Astrocyte (in vitro differentiated cells and primary cell): ENCODE measurements at regions not wholly inside any gene's neighbourhood (a gene's known extent, or its start where the extent isn't known, plus 50 kb on each side); places are given as distances from the start of the nearest gene placed in this dataset.
A peak's percentile ranks its signal among the peaks of the same experiment; 100 is the strongest.

Experiments used
- DNase-seq: peaks from one replicate; pipeline ENCODE4 v3.0.0-alpha.2; 2010; ENCODE audit warnings: low read depth
- FAIRE-seq: peaks from 2 replicates; lab custom pipeline; 2011; peaks lifted over from hg19 to GRCh38; lab: Jason Lieb, UNC
- H2AFZ ChIP-seq: 2 replicates; pipeline ENCODE4 v1.6.0; 2012; ENCODE audit warnings: low read depth, low read length, inconsistent platforms
- H3K27ac ChIP-seq: 2 replicates; pipeline ENCODE4 v1.5.1; 2011; ENCODE audit warnings: low read depth, low read length, inconsistent platforms
- H3K27me3 ChIP-seq: 2 replicates; pipeline ENCODE4 v1.6.0; 2011; ENCODE audit warnings: low read length, inconsistent platforms; ENCODE audit not compliant: insufficient read depth
- H3K36me3 ChIP-seq: 2 replicates; pipeline ENCODE4 v1.5.1; 2011; ENCODE audit warnings: low read length, inconsistent platforms; ENCODE audit not compliant: insufficient read depth
- H3K4me1 ChIP-seq: 2 replicates; pipeline ENCODE4 v1.5.1; 2011; ENCODE audit warnings: low read length, inconsistent platforms; ENCODE audit not compliant: insufficient read depth
- H3K4me2 ChIP-seq: 2 replicates; pipeline ENCODE4 v1.6.0; 2012; ENCODE audit warnings: low read length, inconsistent platforms
- H3K4me3 ChIP-seq: 2 replicates; pipeline ENCODE4 v1.5.1; 2011; ENCODE audit warnings: low read depth, mild to moderate bottlenecking, low read length, inconsistent platforms; ENCODE audit not compliant: insufficient read depth
- H3K79me2 ChIP-seq: 2 replicates; pipeline ENCODE4 v1.6.0; 2012; ENCODE audit warnings: mild to moderate bottlenecking, low read length, inconsistent platforms; ENCODE audit not compliant: insufficient read depth
- H3K9ac ChIP-seq: 2 replicates; pipeline ENCODE4 v1.6.0; 2012; ENCODE audit warnings: mild to moderate bottlenecking, low read length, inconsistent platforms
- H3K9me3 ChIP-seq: 2 replicates; pipeline ENCODE4 v1.5.1; 2012; ENCODE audit warnings: low read depth, mild to moderate bottlenecking, low read length, inconsistent platforms; ENCODE audit not compliant: insufficient read depth
- H4K20me1 ChIP-seq: 2 replicates; pipeline ENCODE4 v1.6.0; 2012; ENCODE audit warnings: low read length, inconsistent platforms; ENCODE audit not compliant: insufficient read depth
- H3K27ac Mint-ChIP-seq: one replicate; pipeline ENCODE4 v1.8.0; 2021; ENCODE audit warnings: mild to moderate bottlenecking, mixed read lengths; ENCODE audit not compliant: unreplicated experiment
- H3K27me3 Mint-ChIP-seq: one replicate; pipeline ENCODE4 v1.8.0; 2021; ENCODE audit warnings: low read depth, mixed read lengths; ENCODE audit not compliant: unreplicated experiment
- H3K36me3 Mint-ChIP-seq: one replicate; pipeline ENCODE4 v1.8.0; 2021; ENCODE audit warnings: low read depth, mixed read lengths; ENCODE audit not compliant: unreplicated experiment
- H3K4me1 Mint-ChIP-seq: one replicate; pipeline ENCODE4 v1.8.0; 2021; ENCODE audit warnings: low read depth, mixed read lengths; ENCODE audit not compliant: unreplicated experiment
- H3K4me3 Mint-ChIP-seq: one replicate; pipeline ENCODE4 v1.8.0; 2021; ENCODE audit warnings: mild to moderate bottlenecking, moderate library complexity, mixed read lengths; ENCODE audit not compliant: unreplicated experiment
- H3K9me3 Mint-ChIP-seq: one replicate; pipeline ENCODE4 v1.8.0; 2021; ENCODE audit warnings: mild to moderate bottlenecking, mixed read lengths; ENCODE audit not compliant: unreplicated experiment
- EZH2 ChIP-seq: IDR thresholded peaks from 2 replicates; pipeline ENCODE4 v1.6.1; 2012; ENCODE audit warnings: mild to moderate bottlenecking, low read length, inconsistent platforms; ENCODE audit not compliant: insufficient read depth
- TF ChIP-seq, protein P1 (sequence below): IDR thresholded peaks from 2 replicates; pipeline ENCODE4 v1.5.1; 2011; ENCODE audit warnings: low read depth, mild to moderate bottlenecking, inconsistent platforms, low read length, moderate library complexity; ENCODE audit not compliant: insufficient read depth

GRCh38 chr10:108598831-108599230 lies 1324.5 kb downstream of the XPNPEP1 start:
- TF ChIP-seq EZH2: no peak
- TF ChIP-seq, protein P1, sequence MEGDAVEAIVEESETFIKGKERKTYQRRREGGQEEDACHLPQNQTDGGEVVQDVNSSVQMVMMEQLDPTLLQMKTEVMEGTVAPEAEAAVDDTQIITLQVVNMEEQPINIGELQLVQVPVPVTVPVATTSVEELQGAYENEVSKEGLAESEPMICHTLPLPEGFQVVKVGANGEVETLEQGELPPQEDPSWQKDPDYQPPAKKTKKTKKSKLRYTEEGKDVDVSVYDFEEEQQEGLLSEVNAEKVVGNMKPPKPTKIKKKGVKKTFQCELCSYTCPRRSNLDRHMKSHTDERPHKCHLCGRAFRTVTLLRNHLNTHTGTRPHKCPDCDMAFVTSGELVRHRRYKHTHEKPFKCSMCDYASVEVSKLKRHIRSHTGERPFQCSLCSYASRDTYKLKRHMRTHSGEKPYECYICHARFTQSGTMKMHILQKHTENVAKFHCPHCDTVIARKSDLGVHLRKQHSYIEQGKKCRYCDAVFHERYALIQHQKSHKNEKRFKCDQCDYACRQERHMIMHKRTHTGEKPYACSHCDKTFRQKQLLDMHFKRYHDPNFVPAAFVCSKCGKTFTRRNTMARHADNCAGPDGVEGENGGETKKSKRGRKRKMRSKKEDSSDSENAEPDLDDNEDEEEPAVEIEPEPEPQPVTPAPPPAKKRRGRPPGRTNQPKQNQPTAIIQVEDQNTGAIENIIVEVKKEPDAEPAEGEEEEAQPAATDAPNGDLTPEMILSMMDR: no peak
- Histone ChIP-seq H3K4me2 (no peak overlapping the region), H3K4me1 (no peaks in the 10 kb centered on the region), H3K9ac (no peak overlapping the region), H3K9me3 (no peaks in the 10 kb centered on the region), H3K4me3 (no peak overlapping the region), H4K20me1 (no peaks in the 10 kb centered on the region), H3K36me3 (no peaks in the 10 kb centered on the region), H3K27me3 (no peaks in the 10 kb centered on the region), H3K27ac (no peak overlapping the region), H2AFZ (no peak overlapping the region), H3K79me2 (no peaks in the 10 kb centered on the region)
- Mint-ChIP-seq H3K27me3 (no peaks in the 10 kb centered on the region), H3K4me1 (peaks cover 56% of the 10 kb centered on the region), H3K9me3 (no peaks in the 10 kb centered on the region), H3K36me3 (no peaks in the 10 kb centered on the region), H3K27ac (peak overlapping the region; percentile 21), H3K4me3 (no peak overlapping the region)
- no peak for FAIRE-seq
- peak; percentile 15 for DNase-seq

DNA sequence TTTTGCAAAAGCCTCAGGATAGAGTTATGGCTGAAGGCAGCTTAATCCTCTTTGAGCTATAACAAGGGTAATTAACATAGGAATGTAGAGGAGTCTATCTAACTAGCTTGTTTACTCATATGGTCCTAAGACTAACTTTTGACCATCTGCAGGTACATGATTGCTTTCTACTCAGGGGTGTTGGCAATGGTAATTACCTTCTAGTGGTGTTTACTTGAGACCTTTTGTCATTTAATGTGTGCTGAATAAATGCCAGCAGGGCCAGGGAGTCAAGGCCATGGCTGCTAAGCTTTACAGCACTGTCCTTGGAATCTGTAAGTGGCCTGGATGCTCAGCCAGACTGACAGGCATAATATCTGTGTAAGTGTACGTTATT lies 1325.0 kb downstream of the XPNPEP1 start:
- H3K27me3 Mint-ChIP-seq: no peaks in the 10 kb centered on the region
- Histone ChIP-seq H3K27me3 (no peaks in the 10 kb centered on the region), H3K9me3 (no peaks in the 10 kb centered on the region), H3K4me3 (no peak overlapping the region), H3K9ac (no peak overlapping the region), H3K36me3 (no peaks in the 10 kb centered on the region), H3K4me1 (no peaks in the 10 kb centered on the region), H2AFZ (no peak overlapping the region), H3K79me2 (no peaks in the 10 kb centered on the region), H4K20me1 (no peaks in the 10 kb centered on the region), H3K27ac (no peak overlapping the region), H3K4me2 (peak overlapping the region; percentile 10)
- FAIRE-seq: no peak
- no peak for DNase-seq
- no peak overlapping the region for H3K4me3 Mint-ChIP-seq
- no peaks in the 10 kb centered on the region for H3K36me3 Mint-ChIP-seq
- TF ChIP-seq EZH2: no peak
- TF ChIP-seq, protein P1: no peak
- peaks cover 59% of the 10 kb centered on the region for H3K4me1 Mint-ChIP-seq
- no peaks in the 10 kb centered on the region for H3K9me3 Mint-ChIP-seq
- H3K27ac Mint-ChIP-seq: peak overlapping the region; percentile 21

GRCh38 chr10:108597657-108598319 lies 1325.5 kb downstream of the XPNPEP1 start:
- Histone ChIP-seq H2AFZ (no peak overlapping the region), H3K4me2 (peak overlapping the region; percentile 10), H4K20me1 (no peaks in the 10 kb centered on the region), H3K9ac (no peak overlapping the region), H3K27ac (no peak overlapping the region), H3K79me2 (no peaks in the 10 kb centered on the region), H3K4me3 (no peak overlapping the region), H3K9me3 (no peaks in the 10 kb centered on the region), H3K27me3 (no peaks in the 10 kb centered on the region), H3K36me3 (no peaks in the 10 kb centered on the region), H3K4me1 (no peaks in the 10 kb centered on the region)
- peak overlapping the region; percentile 89 for H3K27ac Mint-ChIP-seq
- no peaks in the 10 kb centered on the region for H3K36me3 Mint-ChIP-seq
- TF ChIP-seq, protein P1: no peak
- TF ChIP-seq EZH2: no peak
- FAIRE-seq (no peak), DNase-seq (peak; percentile 22)
- H3K4me1 Mint-ChIP-seq: peaks cover 61% of the 10 kb centered on the region
- H3K9me3 Mint-ChIP-seq: no peaks in the 10 kb centered on the region
- H3K27me3 Mint-ChIP-seq: no peaks in the 10 kb centered on the region
- peak overlapping the region; percentile 2 for H3K4me3 Mint-ChIP-seq
